ENCODE measurements at regions not wholly inside any gene's neighbourhood (a gene's known extent, or its start where the extent isn't known, plus 50 kb on each side); places are given as distances from the start of the nearest gene placed in this dataset.

DNA sequence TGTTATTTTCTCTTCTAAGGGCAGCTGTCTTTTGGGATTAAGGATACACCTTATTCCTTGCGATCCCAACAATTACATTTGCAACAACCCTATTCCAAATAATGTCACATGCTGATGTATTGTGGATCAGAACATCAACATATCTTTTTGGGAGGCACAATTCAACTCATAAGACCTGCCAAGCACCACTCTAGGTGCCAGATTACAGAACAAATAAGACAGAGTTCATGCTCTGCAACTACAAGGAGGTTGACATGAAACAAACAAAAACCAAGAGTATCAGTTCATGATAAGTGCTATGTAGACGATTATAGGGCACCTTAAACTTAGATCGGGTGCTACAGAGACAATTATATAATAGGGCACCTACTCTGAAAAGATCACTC is 203.2 kb upstream of the SGK1 start:
- Mint-ChIP-seq H3K27me3 (no peaks in the 10 kb centered on the region), H3K9me3 (ENCODE audit: low read depth) (no peaks in the 10 kb centered on the region), H3K4me3 (no peak overlapping the region), H3K27ac (no peak overlapping the region), H3K4me1 (peaks cover 20% of the 10 kb centered on the region), H3K36me3 (peaks cover 3% of the 10 kb centered on the region)
- no peak for ATAC-seq
- CTCF ChIA-PET, result interaction anchor here (0.6 to 1.2 kb wide), 2 partner anchors 11 to 34 kb away, joined by 4 read pairs; no protein-coding TSS in a partner anchor
- no peak for DNase-seq

GRCh38 chr6:134520181-134521115 is 202.5 kb upstream of the SGK1 start:
- Mint-ChIP-seq H3K36me3 (peaks cover 3% of the 10 kb centered on the region), H3K27ac (no peak overlapping the region), H3K4me1 (peaks cover 18% of the 10 kb centered on the region), H3K4me3 (no peak overlapping the region), H3K9me3 (ENCODE audit: low read depth) (no peaks in the 10 kb centered on the region), H3K27me3 (no peaks in the 10 kb centered on the region)
- DNase-seq (no peak), ATAC-seq (no peak)
- CTCF ChIA-PET, result interaction anchor here (0.6 to 1.2 kb wide), 3 partner anchors 10 to 120 kb away, joined by 3 to 4 read pairs (median 4); no protein-coding TSS in a partner anchor

DNA sequence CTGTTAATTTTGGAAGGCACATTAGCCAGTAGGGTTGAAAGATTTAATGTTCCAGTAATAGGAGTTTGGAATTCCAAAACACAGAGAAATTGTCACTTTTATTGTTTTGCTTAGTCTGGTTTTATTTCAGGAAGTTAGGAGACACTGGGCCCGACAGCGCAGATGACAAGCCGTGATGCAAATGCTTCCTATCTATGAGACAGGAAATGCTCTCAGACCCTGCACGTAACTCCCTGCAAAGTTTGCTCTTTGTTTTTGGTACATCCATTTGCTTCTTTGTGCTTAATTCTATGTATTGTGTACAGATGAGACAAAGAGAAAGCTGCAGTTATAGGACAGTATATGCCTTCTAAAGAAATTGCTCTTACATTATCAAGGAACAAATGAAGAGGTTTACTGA is 201.6 kb upstream of the SGK1 start:
- Mint-ChIP-seq H3K36me3 (peaks cover 3% of the 10 kb centered on the region), H3K27me3 (no peaks in the 10 kb centered on the region), H3K9me3 (ENCODE audit: low read depth) (no peaks in the 10 kb centered on the region), H3K4me3 (peak overlapping the region; percentile 10), H3K27ac (peak overlapping the region; percentile 88), H3K4me1 (peaks cover 17% of the 10 kb centered on the region)
- CTCF ChIA-PET, result interaction anchor here (0.8 kb wide), 1 partner anchor 121 kb away, joined by 3 read pairs; no protein-coding TSS in a partner anchor
- DNase-seq, result peak; percentile 68
- peak; percentile 90 for ATAC-seq

DNA sequence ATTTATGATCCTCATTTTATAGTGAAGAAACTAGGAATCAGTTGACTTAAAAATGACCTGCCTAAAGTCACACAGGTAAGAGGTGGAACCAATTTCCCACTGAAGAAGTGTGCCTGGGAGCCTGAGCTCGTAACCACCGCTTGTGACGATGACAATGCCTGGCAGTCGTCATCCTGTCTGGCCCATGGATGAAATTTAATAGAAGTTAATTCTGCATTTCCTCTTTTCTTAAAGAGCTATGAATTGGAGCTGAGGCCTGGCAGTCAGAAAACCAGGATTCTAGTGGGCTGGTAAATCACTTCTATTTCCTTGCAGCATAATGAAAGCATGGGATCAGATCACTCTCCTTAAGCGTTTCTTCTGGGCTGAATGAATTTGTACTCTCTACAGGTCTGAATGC is 200.0 kb upstream of the SGK1 start:
- ATAC-seq (no peak), DNase-seq (no peak)
- no peak overlapping the region for H3K27ac Mint-ChIP-seq
- H3K4me1 Mint-ChIP-seq, result peaks cover 15% of the 10 kb centered on the region
- H3K36me3 Mint-ChIP-seq, result peaks cover 3% of the 10 kb centered on the region
- no peak overlapping the region for H3K4me3 Mint-ChIP-seq
- no peaks in the 10 kb centered on the region for H3K9me3 Mint-ChIP-seq (ENCODE audit: low read depth)
- CTCF ChIA-PET, result no interaction called here
- H3K27me3 Mint-ChIP-seq, result no peaks in the 10 kb centered on the region

GRCh38 chr6:134517145-134517658 is 199.3 kb upstream of the SGK1 start:
- Mint-ChIP-seq H3K36me3 (peaks cover 3% of the 10 kb centered on the region), H3K27me3 (no peaks in the 10 kb centered on the region), H3K9me3 (ENCODE audit: low read depth) (no peaks in the 10 kb centered on the region), H3K4me1 (peaks cover 12% of the 10 kb centered on the region), H3K4me3 (no peak overlapping the region), H3K27ac (no peak overlapping the region)
- ATAC-seq (no peak), DNase-seq (no peak)
- CTCF ChIA-PET, result no interaction called here

- Mint-ChIP-seq H3K27ac (no peak overlapping the region), H3K4me1 (peaks cover 12% of the 10 kb centered on the region), H3K9me3 (ENCODE audit: low read depth) (no peaks in the 10 kb centered on the region), H3K27me3 (no peaks in the 10 kb centered on the region), H3K36me3 (peaks cover 3% of the 10 kb centered on the region), H3K4me3 (no peak overlapping the region)
- ATAC-seq (no peak), DNase-seq (no peak)
- CTCF ChIA-PET, result no interaction called here
Observed at GRCh38 chr6:134516582-134516981, 198.7 kb upstream of the SGK1 start.

DNA sequence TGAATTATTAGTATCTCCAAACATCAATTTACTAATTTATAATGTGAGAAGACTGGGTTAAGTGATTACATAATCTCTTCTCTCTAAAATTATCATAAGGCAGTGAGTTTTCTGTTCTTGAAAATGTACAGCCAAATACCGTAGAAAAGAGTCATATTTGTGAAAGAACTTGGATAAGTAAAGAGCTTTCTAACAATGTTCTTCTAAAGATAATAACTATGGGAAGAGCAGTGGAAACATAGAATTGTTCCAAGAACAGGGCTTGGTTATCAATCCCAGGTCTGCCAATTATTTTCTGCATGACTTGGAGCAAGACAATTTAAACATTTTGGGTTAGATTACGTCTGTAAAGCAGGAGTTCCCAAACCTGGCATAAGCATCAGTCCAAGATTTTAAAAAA is 198.1 kb upstream of the SGK1 start:
- Mint-ChIP-seq H3K9me3 (ENCODE audit: low read depth) (no peaks in the 10 kb centered on the region), H3K27ac (no peak overlapping the region), H3K36me3 (peaks cover 3% of the 10 kb centered on the region), H3K4me1 (peaks cover 12% of the 10 kb centered on the region), H3K4me3 (no peak overlapping the region), H3K27me3 (no peaks in the 10 kb centered on the region)
- ATAC-seq (no peak), DNase-seq (no peak)
- CTCF ChIA-PET, result no interaction called here

GRCh38 chr6:134512981-134513391 is 195.1 kb upstream of the SGK1 start:
- ATAC-seq (no peak), DNase-seq (no peak)
- H3K27ac Mint-ChIP-seq, result no peak overlapping the region
- no peak overlapping the region for H3K4me3 Mint-ChIP-seq
- H3K36me3 Mint-ChIP-seq, result no peaks in the 10 kb centered on the region
- no peaks in the 10 kb centered on the region for H3K9me3 Mint-ChIP-seq (ENCODE audit: low read depth)
- no peaks in the 10 kb centered on the region for H3K27me3 Mint-ChIP-seq
- H3K4me1 Mint-ChIP-seq, result no peaks in the 10 kb centered on the region
- CTCF ChIA-PET, result no interaction called here

DNA sequence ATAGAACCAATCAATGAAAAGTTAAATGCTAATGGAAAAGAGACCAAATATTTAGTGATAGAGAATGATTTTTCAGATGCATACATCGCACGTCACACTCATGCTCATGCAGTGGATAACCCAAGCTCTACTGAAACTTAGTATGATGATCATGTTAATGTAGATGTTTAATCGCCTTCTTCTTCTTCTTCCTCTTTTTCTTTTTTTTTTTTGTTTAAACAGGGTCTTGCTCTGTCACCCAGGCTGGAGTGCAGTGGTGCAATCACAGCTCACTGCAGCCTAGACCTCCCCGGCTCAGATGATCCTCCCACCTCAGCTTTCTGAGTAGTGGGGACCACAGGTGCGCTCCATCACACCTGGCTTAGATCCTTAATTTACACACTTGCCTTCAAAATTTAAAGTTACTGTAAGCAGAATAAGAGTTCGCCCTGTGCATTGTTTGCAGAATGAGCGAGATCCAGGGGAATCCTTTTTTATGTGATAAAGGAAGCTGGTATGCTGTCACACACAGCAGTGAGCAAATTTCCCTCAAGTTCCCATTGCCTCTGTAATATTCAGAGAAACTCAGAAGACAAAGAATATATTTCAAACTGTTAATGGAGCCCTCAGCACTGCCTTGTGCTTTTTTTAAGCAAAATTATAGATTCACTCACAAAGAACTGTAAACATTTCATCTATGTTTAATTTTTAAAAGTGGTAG is 194.2 kb upstream of the SGK1 start:
- no peaks in the 10 kb centered on the region for H3K9me3 Mint-ChIP-seq (ENCODE audit: low read depth)
- H3K4me3 Mint-ChIP-seq, result no peak overlapping the region
- no peaks in the 10 kb centered on the region for H3K36me3 Mint-ChIP-seq

GRCh38 chr6:134510920-134511319 is 193.0 kb upstream of the SGK1 start:
- Mint-ChIP-seq H3K36me3 (no peaks in the 10 kb centered on the region), H3K9me3 (ENCODE audit: low read depth) (no peaks in the 10 kb centered on the region)
- CTCF ChIA-PET, result interaction anchor here (1.1 to 1.7 kb wide), 2 partner anchors 9 to 130 kb away, joined by 3 to 4 read pairs; no protein-coding TSS in a partner anchor

More for the DNA sequence above, 194.2 kb upstream of the SGK1 start:
- ATAC-seq, result no peak
- CTCF ChIA-PET, result interaction anchor here (1.1 kb wide), 1 partner anchor 129 kb away, joined by 3 read pairs; no protein-coding TSS in a partner anchor
- Mint-ChIP-seq H3K4me1 (no peaks in the 10 kb centered on the region), H3K27me3 (no peaks in the 10 kb centered on the region), H3K27ac (no peak overlapping the region)
- no peak for DNase-seq

DNA sequence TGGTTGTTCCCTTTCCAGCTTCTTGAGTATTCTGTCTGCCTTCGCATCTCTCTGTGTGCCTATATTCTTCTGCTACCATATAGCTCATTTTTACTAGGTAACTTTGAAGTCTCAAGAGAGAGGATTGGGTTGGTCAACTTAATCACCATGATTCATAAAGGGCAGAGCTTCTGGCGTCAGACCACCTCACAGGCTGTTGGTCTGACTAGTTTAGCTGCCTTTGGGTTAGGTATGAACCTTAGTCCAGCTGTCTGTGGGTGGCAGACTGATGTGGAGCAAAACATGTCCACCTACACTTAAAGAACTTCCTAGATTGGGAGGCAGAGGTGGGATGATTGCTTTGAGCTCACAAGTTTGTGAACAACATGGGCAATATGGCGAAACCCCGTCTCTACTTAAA is 192.2 kb upstream of the SGK1 start:
- ATAC-seq (no peak), DNase-seq (no peak)
- Mint-ChIP-seq H3K9me3 (ENCODE audit: low read depth) (no peaks in the 10 kb centered on the region), H3K27ac (no peak overlapping the region), H3K36me3 (no peaks in the 10 kb centered on the region), H3K27me3 (no peaks in the 10 kb centered on the region), H3K4me1 (no peaks in the 10 kb centered on the region), H3K4me3 (no peak overlapping the region)
- CTCF ChIA-PET, result interaction anchor here (1.2 to 1.7 kb wide), 2 partner anchors 10 to 131 kb away, joined by 4 to 5 read pairs; no protein-coding TSS in a partner anchor

More at GRCh38 chr6:134510920-134511319, 193.0 kb upstream of the SGK1 start:
- Mint-ChIP-seq H3K4me1 (no peaks in the 10 kb centered on the region), H3K4me3 (no peak overlapping the region), H3K27me3 (no peaks in the 10 kb centered on the region), H3K27ac (no peak overlapping the region)
- no peak for DNase-seq
- no peak for ATAC-seq

DNA sequence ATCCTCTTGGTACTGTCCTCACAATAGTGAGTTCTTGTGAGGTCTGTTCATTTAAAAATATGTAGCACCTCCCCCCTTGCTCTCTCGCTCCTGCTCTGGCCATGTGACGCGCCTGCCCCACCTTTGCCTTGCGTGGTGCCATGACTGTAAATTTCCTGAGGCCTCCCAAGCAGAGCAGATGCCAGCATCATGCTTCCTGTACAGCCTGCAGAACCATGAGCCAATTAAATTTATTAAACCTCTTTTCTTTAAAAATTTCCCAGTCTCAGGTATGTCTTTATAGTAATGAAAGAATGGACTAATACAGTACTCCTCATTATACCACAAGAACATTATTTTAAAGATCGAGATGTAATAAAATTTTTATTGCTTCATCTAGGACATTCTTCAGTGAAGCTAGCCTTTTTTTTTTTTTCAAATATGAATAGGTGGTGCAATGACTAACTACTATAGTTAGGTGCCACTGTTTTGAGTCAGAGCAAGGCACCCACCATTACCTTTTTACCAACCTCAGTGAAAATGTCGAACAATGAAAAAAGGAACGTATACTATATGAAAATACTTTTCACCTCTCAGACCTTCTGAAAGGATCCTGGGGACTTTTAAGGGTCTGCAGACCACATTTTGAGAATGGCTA is 191.1 kb upstream of the SGK1 start:
- no peak for DNase-seq
- Mint-ChIP-seq H3K9me3 (ENCODE audit: low read depth) (no peaks in the 10 kb centered on the region), H3K27me3 (no peaks in the 10 kb centered on the region), H3K4me3 (no peak overlapping the region), H3K36me3 (no peaks in the 10 kb centered on the region), H3K27ac (no peak overlapping the region), H3K4me1 (no peaks in the 10 kb centered on the region)
- ATAC-seq, result no peak
- CTCF ChIA-PET, result interaction anchor here (1.2 to 1.7 kb wide), 2 partner anchors 11 to 132 kb away, joined by 4 to 5 read pairs; no protein-coding TSS in a partner anchor

DNA sequence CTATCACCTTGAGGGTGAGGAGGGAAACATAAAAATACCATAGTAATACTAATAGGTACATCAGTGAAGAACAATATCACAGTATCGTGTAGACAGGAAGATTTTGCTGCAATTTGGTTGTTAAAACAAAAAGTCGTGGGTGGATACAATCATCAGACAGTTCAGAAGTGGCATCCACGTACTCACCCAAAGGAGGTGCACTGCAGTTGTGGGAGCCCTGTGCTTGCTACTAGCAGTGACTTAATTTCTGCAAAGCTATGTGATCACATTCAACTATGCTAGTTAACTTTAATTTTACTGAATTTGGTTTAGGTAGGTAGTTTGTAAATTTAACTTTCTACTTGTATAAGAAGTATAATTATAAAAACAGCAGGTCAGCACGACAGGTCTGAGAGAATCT is 188.2 kb upstream of the SGK1 start:
- Mint-ChIP-seq H3K4me1 (no peaks in the 10 kb centered on the region), H3K9me3 (ENCODE audit: low read depth) (no peaks in the 10 kb centered on the region), H3K36me3 (no peaks in the 10 kb centered on the region), H3K27ac (no peak overlapping the region), H3K27me3 (no peaks in the 10 kb centered on the region), H3K4me3 (no peak overlapping the region)
- ATAC-seq (no peak), DNase-seq (no peak)
- CTCF ChIA-PET, result no interaction called here

All from activated CD8-positive, alpha-beta memory T cell treated with anti-CD3 and anti-CD28 coated beads, Interleukin-2, amount 10 ng/mL, durations not matched to agents 7 days and 5 days (primary cell).